Pons (tissue), 1 donor: ENCODE measurements at regions not wholly inside any gene's neighbourhood (a gene's known extent, or its start where the extent isn't known, plus 50 kb on each side); places are given as distances from the start of the nearest gene placed in this dataset.

Experiments used
- DNase-seq: peaks from one replicate; pipeline ENCODE4 v3.0.0-alpha.2; 2016; ENCODE audit warnings: low spot score

GRCh38 chr18:31213641-31214040 is 51.0 kb upstream of the DSC1 start:
- DNase-seq, result no peak

- no peak for DNase-seq
Observed at GRCh38 chr18:31217038-31217849, 54.6 kb upstream of the DSC1 start.

DNA sequence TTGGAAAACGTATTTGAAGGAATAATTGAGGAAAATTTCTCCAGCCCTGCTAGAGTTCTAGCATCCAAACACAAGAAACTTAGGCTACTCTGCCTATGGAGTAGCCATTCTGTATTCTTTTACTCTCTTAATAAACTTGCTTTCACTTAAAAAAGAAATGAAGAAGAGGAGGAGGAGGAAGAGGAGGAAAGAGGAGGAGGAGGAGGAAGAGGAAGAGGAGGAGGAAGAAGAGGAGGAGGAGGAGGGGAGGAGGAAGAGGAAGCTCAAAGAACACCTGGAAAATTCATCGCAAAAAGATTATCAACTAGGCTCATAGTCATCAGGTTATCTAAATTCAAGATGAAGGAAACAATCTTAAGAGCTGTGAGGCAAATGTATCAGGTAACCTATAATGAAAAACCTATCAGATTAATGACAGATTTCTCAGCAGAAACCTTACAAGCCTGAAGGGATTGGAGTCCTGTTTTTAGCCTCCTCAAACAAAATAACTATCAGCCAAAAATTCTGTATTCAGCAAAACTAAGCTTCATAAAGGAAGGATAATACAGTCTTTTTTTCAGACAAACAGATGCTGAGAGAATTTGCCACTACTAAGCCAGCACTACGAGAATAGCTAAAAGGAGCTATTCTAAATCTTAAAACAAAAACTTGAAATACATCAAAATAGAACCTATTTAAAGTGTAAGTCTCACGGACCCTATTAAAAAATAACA is 56.2 kb upstream of the DSC1 start:
- no peak for DNase-seq

- DNase-seq, result no peak
Observed at GRCh38 chr18:31219395-31219794, 56.7 kb upstream of the DSC1 start.

DNA sequence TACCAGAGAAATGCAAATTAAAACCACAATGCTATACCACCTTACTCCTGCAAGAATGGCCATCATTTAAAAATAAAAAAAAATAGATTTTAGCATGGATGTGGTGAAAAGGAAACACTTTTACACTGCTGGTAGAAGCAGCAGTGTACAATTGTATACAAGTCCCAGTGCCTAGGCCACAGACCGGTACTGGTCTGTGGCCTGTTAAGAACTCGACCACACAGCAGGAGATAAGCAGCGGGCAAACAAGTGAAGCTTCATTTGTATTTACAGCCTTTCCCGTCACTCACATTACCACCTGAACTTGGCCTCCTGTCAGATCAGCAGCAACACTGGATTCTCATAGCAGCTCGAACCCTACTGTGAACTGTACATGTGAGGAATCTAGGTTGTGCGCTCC is 60.7 kb upstream of the DSC1 start:
- DNase-seq, result no peak

- DNase-seq, result no peak
Observed at GRCh38 chr18:31225668-31226067, 63.0 kb upstream of the DSC1 start.

GRCh38 chr18:31227497-31228229 is 65.0 kb upstream of the DSC1 start:
- no peak for DNase-seq

DNA sequence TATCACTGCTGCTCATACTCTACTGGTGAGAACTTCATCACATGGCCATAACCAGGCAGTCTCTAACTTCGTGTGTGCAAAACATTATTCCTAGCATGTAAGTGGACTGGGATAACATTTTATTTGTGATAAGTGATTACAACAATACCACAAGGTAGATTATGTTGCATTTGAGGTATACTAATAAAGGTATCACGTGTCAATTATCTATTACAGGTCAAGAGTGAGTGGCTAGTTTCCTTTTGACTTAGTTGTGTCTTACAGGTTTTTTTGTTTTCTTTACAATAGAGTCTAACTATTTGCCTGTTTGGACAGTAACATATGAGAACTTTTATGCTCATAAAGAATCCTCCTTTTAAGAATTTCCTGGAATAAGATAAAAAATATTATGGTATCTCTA is 67.2 kb upstream of the DSC1 start:
- DNase-seq, result no peak

- DNase-seq, result no peak
Observed at GRCh38 chr18:31230495-31230894, 67.8 kb upstream of the DSC1 start.

DNA sequence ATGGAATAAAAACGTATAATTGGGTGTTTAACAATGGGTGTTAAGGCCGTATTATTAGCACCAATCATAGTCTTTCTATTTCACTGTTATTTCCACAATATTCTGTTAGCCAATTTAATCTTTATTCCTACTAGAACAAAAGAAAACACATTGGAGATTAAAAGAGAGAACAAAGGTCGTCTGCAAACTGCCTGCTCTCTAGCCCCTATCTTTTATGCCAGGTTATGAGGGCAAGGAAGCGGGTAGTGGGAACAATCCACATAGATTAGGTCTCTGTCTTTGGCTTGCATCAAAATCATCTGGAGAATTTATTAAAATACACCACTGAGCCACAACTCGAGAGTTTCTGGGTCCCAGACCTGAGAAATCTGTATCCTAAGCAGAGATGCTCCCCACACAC is 69.4 kb upstream of the DSC1 start:
- DNase-seq, result no peak

GRCh38 chr18:31232775-31233424 is 70.2 kb upstream of the DSC1 start:
- no peak for DNase-seq

DNA sequence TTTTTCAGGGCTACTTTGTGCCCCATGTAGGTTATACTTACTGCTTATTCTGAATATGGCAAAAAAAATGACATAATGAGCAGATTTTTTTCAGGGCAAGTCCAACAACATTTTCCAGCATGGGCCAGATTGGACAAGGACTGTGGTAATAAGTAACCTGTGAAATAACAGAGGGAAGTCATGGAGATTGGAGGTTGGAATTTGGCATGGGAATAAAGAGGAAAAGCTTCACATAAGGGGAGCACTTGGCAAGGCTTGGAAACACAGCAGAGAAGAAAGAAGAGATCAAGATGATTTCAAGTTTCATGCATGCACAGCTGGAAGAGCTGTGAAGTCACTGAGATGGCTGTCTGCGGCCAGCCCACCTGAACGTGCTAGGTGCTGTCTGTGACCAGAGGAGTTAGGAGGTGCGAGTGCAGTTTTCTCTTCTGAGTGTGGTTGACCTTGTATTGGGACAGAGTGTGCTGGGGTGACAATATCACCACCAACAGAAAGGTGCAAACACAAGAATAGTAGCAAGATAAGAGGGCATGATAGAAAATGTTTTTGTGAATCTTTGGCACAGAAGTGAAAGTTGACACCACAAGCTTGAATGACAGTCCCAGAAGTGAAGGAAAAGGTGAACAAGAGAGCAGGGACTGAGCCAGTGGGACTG is 71.1 kb upstream of the DSC1 start:
- DNase-seq, result no peak

- DNase-seq, result no peak
Observed at GRCh38 chr18:31235856-31236255, 73.2 kb upstream of the DSC1 start.

DNA sequence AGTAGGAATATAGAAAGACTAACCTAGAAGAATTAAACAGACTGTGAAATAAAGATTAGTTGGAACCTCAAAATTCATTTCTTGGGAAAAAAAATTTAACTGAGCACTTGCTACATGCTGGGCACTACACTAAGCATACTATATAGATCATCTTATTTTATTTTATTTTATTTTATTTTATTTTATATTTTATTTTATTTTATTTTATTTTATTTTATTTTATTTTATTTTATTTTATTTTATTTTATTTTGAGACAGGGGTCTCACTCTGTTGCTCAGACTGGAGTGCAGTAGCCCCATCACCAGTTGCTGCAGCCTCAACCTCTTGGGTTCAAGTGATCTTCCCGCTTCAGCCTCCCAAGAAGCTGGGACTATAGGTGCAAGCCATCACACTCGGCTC is 74.5 kb upstream of the DSC1 start:
- no peak for DNase-seq

- no peak for DNase-seq
Observed at GRCh38 chr18:31241425-31241824, 76.5 kb upstream of the DSG1 start.

DNA sequence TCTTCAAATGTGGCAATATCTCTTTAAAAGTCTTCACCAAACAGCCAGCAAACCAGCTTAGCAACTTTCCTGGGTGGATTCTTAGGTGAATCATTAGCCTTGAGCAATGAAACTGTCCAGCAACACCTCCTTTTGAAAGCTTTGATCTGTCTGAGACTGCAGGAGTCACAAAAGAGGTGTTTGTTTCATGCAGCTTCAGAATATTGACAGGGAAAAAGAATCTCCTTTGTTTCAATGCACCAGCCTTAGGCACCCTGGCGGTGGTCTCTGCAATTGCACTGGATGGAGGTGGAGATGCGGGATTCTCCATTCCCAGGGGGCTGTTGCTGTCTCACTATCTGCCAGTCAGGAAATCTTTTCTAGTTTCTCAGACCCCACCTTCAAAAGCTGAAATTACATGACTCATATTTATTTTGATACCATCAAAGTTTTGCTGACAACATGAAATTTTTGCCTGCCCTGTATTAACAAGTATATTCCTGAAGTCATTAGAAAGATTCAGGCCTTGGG is 76.0 kb upstream of the DSG1 start:
- DNase-seq, result no peak

- DNase-seq, result no peak
Observed at GRCh38 chr18:31243740-31244512, 74.0 kb upstream of the DSG1 start.

DNA sequence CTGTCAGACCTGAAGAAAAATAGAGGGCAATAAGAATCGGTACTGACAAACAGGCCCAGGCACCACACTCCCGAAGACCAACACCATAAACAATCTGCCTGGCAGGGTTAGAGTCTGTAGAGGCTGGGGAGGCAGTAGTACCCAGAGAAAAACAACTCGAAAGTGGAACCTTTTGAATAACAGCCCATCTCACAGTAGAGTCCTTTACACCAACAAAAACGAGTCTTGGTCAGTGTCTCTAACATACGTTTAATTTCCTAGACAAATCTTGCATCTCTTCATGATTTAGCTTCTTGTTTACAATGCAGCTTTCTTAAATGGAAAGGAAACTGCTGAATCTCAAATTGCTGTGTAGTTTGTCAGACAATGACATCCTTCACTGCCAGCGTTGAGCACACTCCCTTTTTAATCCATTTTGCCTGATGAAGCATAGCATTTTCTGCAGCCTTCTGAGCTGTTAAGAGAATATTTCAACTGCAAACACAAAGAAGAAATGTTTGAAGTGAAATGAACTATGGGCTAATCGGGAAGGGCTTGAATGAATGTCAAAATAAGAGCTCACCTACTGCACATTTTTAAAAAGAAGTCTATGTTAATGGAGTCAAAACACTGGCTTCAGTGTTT is 73.1 kb upstream of the DSG1 start:
- DNase-seq, result peak; percentile 16

- DNase-seq, result no peak
Observed at GRCh38 chr18:31245820-31246219, 72.1 kb upstream of the DSG1 start.

DNA sequence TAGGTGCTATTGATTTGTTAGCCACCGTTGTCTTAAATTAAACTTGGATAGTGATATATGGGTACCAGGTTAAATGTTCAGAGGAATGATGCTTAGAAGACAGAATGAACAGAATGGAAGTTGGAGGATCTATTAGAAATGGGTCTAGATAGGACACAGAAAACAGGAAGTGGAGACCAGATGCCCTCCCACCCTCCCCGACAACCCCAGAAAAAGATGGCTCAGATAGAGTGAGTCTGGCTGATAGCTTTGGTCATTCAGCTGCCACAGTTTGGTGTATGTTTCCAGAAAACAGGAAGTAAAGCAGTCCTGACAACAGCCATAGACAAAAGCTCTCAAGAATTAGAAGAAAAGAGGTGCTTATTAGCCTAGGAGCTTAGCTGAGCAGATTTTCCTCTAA is 71.5 kb upstream of the DSG1 start:
- DNase-seq, result no peak
